Stomach (tissue), 4 donors: ENCODE measurements at regions not wholly inside any gene's neighbourhood (a gene's known extent, or its start where the extent isn't known, plus 50 kb on each side); places are given as distances from the start of the nearest gene placed in this dataset.

Experiments
- EP300 ChIP-seq: sonication (generic); formaldehyde crosslinking; IDR thresholded peaks from one replicate; pipeline ENCODE4 v1.6.1; 2017; ENCODE audit warnings: antibody characterized with exemption
- POLR2A ChIP-seq, 4 donors: fragments of 450-650 bp; IDR thresholded peaks; one replicate each; pipeline ENCODE4 v1.6.1; 2016; ENCODE audit warnings: antibody characterized with exemption in 4 of 4, control low read depth in 2 of 4, mild to moderate bottlenecking in 1 of 4, moderate library complexity in 1 of 4
- POLR2AphosphoS5 ChIP-seq, 3 donors: sonication (generic); formaldehyde crosslinking; IDR thresholded peaks; one replicate each; pipeline ENCODE4 v1.6.1; 2016; ENCODE audit warnings: antibody characterized with exemption in 3 of 3
- TF ChIP-seq, protein P1 (sequence below), 7 experiments: fragments of 450-650 bp in 4 of 7; fragments of 200-600 bp in 3 of 7; sonication (generic) in 3 of 7; IDR thresholded peaks; one replicate each; pipeline ENCODE4 v1.5.1; 2016 to 2019; ENCODE audit warnings: antibody characterized with exemption in 7 of 7, control low read depth in 2 of 7, mild to moderate bottlenecking in 1 of 7

DNA sequence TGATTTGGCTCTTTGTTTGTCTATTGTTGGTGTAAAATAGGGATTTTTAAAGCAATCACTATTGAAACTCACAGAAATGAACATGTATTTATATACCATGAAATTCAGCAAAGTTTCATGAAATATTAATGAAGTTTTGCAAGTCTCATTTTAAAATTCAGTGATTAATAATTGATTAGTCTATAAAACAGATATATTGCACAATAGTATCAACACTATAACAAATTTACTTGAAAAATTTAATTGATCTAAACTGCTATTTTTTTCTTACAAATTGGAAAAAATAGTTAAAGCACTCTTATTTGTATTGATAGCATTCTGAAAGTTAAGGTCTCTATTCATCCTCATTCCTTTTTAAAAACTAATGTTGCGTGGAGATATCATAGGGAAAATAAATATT, 121.0 kb upstream of the PCDH9 start:
- TF ChIP-seq, protein P1, sequence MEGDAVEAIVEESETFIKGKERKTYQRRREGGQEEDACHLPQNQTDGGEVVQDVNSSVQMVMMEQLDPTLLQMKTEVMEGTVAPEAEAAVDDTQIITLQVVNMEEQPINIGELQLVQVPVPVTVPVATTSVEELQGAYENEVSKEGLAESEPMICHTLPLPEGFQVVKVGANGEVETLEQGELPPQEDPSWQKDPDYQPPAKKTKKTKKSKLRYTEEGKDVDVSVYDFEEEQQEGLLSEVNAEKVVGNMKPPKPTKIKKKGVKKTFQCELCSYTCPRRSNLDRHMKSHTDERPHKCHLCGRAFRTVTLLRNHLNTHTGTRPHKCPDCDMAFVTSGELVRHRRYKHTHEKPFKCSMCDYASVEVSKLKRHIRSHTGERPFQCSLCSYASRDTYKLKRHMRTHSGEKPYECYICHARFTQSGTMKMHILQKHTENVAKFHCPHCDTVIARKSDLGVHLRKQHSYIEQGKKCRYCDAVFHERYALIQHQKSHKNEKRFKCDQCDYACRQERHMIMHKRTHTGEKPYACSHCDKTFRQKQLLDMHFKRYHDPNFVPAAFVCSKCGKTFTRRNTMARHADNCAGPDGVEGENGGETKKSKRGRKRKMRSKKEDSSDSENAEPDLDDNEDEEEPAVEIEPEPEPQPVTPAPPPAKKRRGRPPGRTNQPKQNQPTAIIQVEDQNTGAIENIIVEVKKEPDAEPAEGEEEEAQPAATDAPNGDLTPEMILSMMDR (IDR thresholded peaks at IDR 0.05), result no peak
- TF ChIP-seq POLR2A (IDR thresholded peaks at IDR 0.05), result no peak
- no peak for TF ChIP-seq POLR2AphosphoS5 (IDR thresholded peaks at IDR 0.05)
- TF ChIP-seq EP300, result no peak
